KMS-11 (cell line): ENCODE measurements at regions not wholly inside any gene's neighbourhood (a gene's known extent, or its start where the extent isn't known, plus 50 kb on each side); places are given as distances from the start of the nearest gene placed in this dataset.

Experiments used
- H2AFZ ChIP-seq: fragments of 200-600 bp; sonication (generic); 2 replicates; pipeline ENCODE4 v1.6.1; 2016; ENCODE audit warnings: antibody characterized with exemption, mixed run types, low read depth
- H3K27ac ChIP-seq: fragments of 200-600 bp; sonication (generic); 2 replicates; pipeline ENCODE4 v1.6.1; 2016; ENCODE audit warnings: mild to moderate bottlenecking, mixed run types
- H3K27me3 ChIP-seq: fragments of 200-600 bp; sonication (generic); 2 replicates; pipeline ENCODE4 v1.6.1; 2017; ENCODE audit warnings: mild to moderate bottlenecking, low read depth, mixed run types, moderate library complexity; ENCODE audit not compliant: insufficient read depth
- H3K36me3 ChIP-seq: fragments of 200-600 bp; sonication (generic); 2 replicates; pipeline ENCODE4 v1.6.1; 2017; ENCODE audit warnings: mild to moderate bottlenecking, mixed run types; ENCODE audit not compliant: insufficient read depth
- H3K4me1 ChIP-seq: fragments of 200-600 bp; sonication (generic); 2 replicates; pipeline ENCODE4 v1.6.1; 2016; ENCODE audit warnings: mild to moderate bottlenecking, low read depth, mixed run types; ENCODE audit not compliant: poor library complexity, severe bottlenecking
- H3K4me2 ChIP-seq: fragments of 200-600 bp; sonication (generic); 2 replicates; pipeline ENCODE4 v1.7.0; 2016; ENCODE audit warnings: mild to moderate bottlenecking, mixed run types
- H3K4me3 ChIP-seq: fragments of 200-600 bp; sonication (generic); IDR thresholded peaks from 2 replicates; pipeline ENCODE4 v1.6.1; 2017; ENCODE audit warnings: low read depth, low read length, mixed read lengths; ENCODE audit not compliant: insufficient read depth
- H3K79me2 ChIP-seq: fragments of 200-600 bp; sonication (generic); 2 replicates; pipeline ENCODE4 v1.6.1; 2016; ENCODE audit warnings: low read depth, mixed run types; ENCODE audit not compliant: insufficient read depth
- H3K9ac ChIP-seq: fragments of 200-600 bp; sonication (generic); 2 replicates; pipeline ENCODE4 v1.6.1; 2016; ENCODE audit warnings: mild to moderate bottlenecking, mixed run types
- H4K20me1 ChIP-seq: fragments of 200-600 bp; sonication (generic); 2 replicates; pipeline ENCODE4 v1.6.1; 2016; ENCODE audit warnings: mild to moderate bottlenecking, mixed run types; ENCODE audit not compliant: insufficient read depth
- TF ChIP-seq, protein P1 (sequence below): fragments of 200-600 bp; sonication (generic); conservative IDR thresholded peaks from 2 replicates; pipeline ENCODE4 v1.6.1; 2017; ENCODE audit warnings: low read depth, mild to moderate bottlenecking, antibody characterized with exemption, low read length, moderate library complexity, mixed read lengths

DNA sequence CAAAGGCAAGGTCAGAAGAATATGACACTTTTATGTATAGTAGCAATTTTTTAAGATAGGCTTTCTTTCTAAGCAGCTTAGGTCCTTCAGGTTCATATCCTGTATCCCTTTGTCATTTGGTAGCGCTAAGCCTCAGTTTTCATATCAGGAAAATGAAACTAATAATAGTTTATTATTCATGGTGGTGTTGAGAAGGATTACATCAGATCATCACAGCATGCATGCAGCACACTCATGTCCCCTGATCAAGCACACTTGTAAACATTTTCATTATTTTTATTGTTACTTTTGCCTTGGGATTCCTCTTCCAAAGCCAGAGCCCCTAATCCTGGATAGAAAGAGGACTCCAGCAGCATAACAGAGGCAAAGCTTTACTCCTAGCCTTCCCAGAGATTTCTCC lies 70.2 kb upstream of the ADGRF1 start:
- H3K79me2 ChIP-seq, result no peaks in the 10 kb centered on the region
- no peak overlapping the region for H3K9ac ChIP-seq
- H3K27ac ChIP-seq, result no peak overlapping the region
- H3K36me3 ChIP-seq, result no peaks in the 10 kb centered on the region
- no peak overlapping the region for H3K4me3 ChIP-seq
- no peak overlapping the region for H3K4me2 ChIP-seq
- TF ChIP-seq, protein P1, sequence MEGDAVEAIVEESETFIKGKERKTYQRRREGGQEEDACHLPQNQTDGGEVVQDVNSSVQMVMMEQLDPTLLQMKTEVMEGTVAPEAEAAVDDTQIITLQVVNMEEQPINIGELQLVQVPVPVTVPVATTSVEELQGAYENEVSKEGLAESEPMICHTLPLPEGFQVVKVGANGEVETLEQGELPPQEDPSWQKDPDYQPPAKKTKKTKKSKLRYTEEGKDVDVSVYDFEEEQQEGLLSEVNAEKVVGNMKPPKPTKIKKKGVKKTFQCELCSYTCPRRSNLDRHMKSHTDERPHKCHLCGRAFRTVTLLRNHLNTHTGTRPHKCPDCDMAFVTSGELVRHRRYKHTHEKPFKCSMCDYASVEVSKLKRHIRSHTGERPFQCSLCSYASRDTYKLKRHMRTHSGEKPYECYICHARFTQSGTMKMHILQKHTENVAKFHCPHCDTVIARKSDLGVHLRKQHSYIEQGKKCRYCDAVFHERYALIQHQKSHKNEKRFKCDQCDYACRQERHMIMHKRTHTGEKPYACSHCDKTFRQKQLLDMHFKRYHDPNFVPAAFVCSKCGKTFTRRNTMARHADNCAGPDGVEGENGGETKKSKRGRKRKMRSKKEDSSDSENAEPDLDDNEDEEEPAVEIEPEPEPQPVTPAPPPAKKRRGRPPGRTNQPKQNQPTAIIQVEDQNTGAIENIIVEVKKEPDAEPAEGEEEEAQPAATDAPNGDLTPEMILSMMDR, result no peak
- no peak overlapping the region for H2AFZ ChIP-seq
- H3K27me3 ChIP-seq, result no peaks in the 10 kb centered on the region
- H4K20me1 ChIP-seq, result no peaks in the 10 kb centered on the region
- H3K4me1 ChIP-seq, result no peaks in the 10 kb centered on the region

DNA sequence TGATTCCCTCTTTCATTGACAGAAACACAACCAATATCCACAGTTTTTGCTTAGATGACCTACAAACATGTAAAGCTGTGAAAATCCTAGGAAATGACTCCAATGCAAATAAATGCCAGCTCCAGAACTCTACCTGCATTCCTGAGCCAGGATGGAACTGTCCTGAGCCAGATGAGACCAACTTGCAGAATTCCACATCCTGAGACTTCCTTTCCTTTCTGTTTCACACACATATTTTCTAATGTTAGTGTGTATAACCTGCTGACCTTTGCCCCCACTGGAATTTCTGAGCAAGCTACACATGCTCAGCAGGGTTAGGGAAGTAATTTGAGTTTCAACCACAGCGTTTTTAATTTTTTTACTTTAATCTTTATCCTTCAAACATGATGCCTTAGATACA lies 69.6 kb upstream of the ADGRF1 start:
- no peak overlapping the region for H3K27ac ChIP-seq
- H3K79me2 ChIP-seq, result no peaks in the 10 kb centered on the region
- H3K36me3 ChIP-seq, result no peaks in the 10 kb centered on the region
- H2AFZ ChIP-seq, result no peak overlapping the region
- no peaks in the 10 kb centered on the region for H4K20me1 ChIP-seq
- TF ChIP-seq, protein P1, result no peak
- no peak overlapping the region for H3K4me3 ChIP-seq
- H3K27me3 ChIP-seq, result no peaks in the 10 kb centered on the region
- H3K4me1 ChIP-seq, result no peaks in the 10 kb centered on the region
- no peak overlapping the region for H3K4me2 ChIP-seq
- no peak overlapping the region for H3K9ac ChIP-seq

DNA sequence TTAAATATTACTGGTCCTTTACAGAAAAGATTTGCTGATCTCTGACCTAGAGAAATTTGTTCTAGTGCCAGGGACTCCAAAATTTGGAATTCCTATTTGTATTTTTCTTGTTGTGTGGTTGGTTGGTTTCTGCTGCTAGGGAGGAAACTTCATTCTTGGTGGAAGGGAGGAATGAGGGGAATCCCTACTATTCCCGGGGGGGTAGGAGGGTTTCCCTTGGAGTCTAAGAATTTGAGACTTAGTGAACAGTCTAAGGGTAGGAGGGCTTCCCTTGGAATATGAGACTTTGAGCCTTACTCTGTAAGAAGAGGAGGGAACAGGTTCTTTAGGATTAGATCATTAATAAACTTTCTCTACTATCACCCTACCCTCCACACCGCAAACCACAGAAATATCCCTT lies 67.1 kb upstream of the ADGRF1 start:
- Histone ChIP-seq H4K20me1 (no peaks in the 10 kb centered on the region), H3K4me2 (no peak overlapping the region), H3K27ac (no peak overlapping the region), H3K4me3 (no peak overlapping the region), H3K36me3 (no peaks in the 10 kb centered on the region), H3K9ac (no peak overlapping the region), H3K4me1 (no peaks in the 10 kb centered on the region), H3K27me3 (no peaks in the 10 kb centered on the region), H3K79me2 (no peaks in the 10 kb centered on the region), H2AFZ (no peak overlapping the region)
- TF ChIP-seq, protein P1, result no peak

DNA sequence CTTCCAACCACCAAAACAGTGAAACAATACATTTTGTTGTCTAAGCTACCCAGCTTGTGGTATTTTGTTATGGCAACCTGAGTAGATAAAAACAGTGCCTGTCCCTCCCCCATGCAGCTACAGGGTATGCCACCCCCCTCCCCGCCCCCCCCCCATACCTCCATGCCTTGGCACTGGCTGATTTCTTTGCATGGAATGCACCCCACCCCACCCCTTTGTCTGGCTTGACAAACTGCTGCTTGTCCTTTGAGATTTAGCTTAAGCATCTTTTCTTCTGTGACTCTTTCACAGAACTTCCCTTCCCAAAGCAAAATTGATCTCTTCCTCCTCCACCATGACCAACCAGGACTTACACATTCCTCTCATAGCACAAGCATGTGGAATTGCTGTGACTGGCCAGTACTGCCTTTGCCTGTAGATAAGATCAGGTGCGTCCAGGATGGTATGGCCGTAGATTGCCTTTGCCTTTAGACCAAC lies 64.6 kb upstream of the ADGRF1 start:
- Histone ChIP-seq H3K27me3 (no peaks in the 10 kb centered on the region), H4K20me1 (no peaks in the 10 kb centered on the region), H3K4me2 (no peak overlapping the region), H3K27ac (no peak overlapping the region), H3K4me3 (no peak overlapping the region), H3K79me2 (no peaks in the 10 kb centered on the region), H3K4me1 (no peaks in the 10 kb centered on the region), H2AFZ (no peak overlapping the region), H3K36me3 (no peaks in the 10 kb centered on the region), H3K9ac (no peak overlapping the region)
- TF ChIP-seq, protein P1, result no peak
